ENCODE measurements at regions not wholly inside any gene's neighbourhood (a gene's known extent, or its start where the extent isn't known, plus 50 kb on each side); places are given as distances from the start of the nearest gene placed in this dataset.

GRCh38 chr2:5991305-5991968, 299.3 kb downstream of the SOX11 start:
- TF ChIP-seq EZH2 (IDR thresholded peaks at IDR 0.05; ENCODE audit: low read depth): no peak
- TF ChIP-seq, protein P1, sequence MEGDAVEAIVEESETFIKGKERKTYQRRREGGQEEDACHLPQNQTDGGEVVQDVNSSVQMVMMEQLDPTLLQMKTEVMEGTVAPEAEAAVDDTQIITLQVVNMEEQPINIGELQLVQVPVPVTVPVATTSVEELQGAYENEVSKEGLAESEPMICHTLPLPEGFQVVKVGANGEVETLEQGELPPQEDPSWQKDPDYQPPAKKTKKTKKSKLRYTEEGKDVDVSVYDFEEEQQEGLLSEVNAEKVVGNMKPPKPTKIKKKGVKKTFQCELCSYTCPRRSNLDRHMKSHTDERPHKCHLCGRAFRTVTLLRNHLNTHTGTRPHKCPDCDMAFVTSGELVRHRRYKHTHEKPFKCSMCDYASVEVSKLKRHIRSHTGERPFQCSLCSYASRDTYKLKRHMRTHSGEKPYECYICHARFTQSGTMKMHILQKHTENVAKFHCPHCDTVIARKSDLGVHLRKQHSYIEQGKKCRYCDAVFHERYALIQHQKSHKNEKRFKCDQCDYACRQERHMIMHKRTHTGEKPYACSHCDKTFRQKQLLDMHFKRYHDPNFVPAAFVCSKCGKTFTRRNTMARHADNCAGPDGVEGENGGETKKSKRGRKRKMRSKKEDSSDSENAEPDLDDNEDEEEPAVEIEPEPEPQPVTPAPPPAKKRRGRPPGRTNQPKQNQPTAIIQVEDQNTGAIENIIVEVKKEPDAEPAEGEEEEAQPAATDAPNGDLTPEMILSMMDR (conservative IDR thresholded peaks at IDR 0.05): no peak

Data from PC-9 (cell line).